Dedifferentiated amniotic fluid mesenchymal stem cell (primary cell): ENCODE measurements at regions not wholly inside any gene's neighbourhood (a gene's known extent, or its start where the extent isn't known, plus 50 kb on each side); places are given as distances from the start of the nearest gene placed in this dataset.

Experiments
- DNase-seq: peaks from one replicate; pipeline ENCODE4 v3.0.0-alpha.2; 2016; ENCODE audit errors: extremely low spot score

- no peak for DNase-seq
Observed at GRCh38 chr1:229031481-229032341, 239.2 kb upstream of the RAB4A start.

DNA sequence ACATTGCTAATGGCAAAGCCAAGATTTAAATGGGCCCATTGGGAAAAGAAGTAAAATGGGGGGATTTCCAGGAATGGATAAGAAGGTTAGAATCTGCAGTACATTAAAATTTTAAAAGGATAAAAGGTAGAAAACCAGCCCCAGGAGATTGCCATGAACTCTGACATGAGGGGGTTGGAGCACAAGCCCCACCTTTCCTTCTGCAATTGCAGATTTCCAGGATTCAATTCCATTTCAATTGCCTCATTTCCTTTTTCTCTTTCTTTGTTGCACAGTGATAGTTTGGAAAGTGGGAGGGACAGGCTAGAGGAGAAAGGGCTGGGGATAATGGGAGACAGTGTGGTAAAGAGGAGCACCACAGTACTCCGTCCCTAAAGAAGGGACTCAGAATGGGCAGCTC is 238.5 kb upstream of the RAB4A start:
- DNase-seq = no peak

GRCh38 chr1:229033480-229033879 is 237.4 kb upstream of the RAB4A start:
- DNase-seq = no peak

DNA sequence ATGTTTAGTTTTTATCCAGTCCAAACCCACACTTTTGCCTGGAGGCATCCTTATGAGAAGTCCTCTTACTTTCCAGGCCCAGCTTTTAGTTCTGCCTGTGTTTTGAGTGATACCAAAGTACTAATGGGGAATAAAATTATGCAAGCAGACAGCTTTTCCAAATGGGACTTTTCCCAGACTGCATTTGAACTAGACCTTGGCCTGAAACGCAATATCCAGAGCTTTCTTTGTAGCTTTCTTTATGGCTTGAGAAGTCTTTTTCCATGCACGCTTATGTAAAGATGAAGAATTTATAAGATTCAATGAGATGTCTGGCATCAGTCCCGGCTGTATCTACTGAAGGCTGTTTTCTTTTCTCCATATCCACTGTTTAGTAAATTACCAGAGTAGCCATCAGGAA is 236.6 kb upstream of the RAB4A start:
- no peak for DNase-seq

- no peak for DNase-seq
Observed at GRCh38 chr1:229035054-229035747, 235.7 kb upstream of the RAB4A start.

DNA sequence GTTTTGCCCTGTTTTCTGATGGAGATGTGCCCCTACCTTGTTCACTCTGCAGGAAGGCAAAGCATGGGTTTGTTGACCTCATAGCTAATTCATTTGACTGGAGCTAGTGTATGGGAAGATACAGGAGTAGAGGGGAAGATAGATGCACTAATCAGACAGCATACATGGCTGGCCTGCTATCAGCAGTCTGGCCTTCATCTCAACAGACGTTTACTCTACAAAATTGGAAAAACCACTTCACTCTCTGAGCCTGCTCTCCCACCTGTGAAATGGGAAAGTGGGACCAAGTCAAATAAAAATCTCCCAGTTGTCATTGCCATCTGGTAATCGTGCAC is 235.2 kb upstream of the RAB4A start:
- no peak for DNase-seq

- DNase-seq = no peak
Observed at GRCh38 chr1:229037806-229038405, 233.0 kb upstream of the RAB4A start.

- no peak for DNase-seq
Observed at GRCh38 chr1:229040630-229041358, 230.1 kb upstream of the RAB4A start.

GRCh38 chr1:229041946-229042345 is 229.0 kb upstream of the RAB4A start:
- no peak for DNase-seq

DNA sequence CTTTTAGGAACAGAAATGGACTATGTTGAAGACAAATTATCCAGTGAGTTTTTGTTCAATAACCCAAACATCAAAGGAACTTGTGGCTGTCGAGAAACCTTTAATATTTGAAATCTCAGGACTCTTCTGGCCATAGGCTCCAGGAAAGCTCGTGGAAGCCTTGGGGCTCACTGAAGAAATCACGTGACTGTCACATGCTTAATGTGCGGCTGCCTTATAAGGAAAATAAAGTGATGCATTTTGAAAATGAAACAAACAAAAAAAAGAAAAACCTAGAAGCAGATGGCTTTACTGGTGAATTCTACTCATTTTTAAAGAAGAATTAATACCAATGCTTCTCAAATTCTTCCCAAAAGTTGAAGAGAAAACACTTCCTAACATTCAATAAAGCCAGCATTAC is 228.4 kb upstream of the RAB4A start:
- no peak for DNase-seq

- no peak for DNase-seq
Observed at GRCh38 chr1:229043115-229043514, 227.8 kb upstream of the RAB4A start.

DNA sequence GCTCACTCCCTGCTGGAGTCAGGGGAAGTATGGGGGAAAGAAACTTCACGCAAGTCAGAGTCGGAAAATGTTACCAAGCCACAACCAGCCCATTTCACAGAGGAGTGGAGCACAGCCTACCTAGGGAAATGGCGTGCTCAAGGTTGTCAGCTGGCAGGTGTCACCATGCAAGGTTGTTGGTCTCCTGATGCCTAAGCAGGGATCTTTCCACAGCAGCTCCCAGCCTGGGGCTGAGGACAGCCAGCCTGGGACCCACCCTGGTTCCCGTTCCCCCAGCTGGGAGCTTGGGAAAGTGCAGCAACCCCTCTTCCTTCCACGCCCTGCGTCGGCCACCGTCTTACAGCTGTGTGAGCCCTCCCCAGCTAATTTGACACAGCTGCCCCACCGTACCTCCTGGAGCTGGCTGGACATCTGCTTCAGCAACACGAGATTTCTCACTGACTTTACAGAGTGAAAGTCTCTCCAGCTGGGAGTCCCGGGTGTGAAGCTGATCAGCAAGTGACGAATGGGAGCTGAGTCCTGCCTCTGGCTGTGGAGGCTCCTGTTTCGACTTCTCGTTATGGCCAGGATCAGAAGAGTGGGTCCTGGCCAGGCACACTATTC is 224.6 kb upstream of the RAB4A start:
- no peak for DNase-seq

GRCh38 chr1:229047161-229047839 is 223.6 kb upstream of the RAB4A start:
- no peak for DNase-seq

DNA sequence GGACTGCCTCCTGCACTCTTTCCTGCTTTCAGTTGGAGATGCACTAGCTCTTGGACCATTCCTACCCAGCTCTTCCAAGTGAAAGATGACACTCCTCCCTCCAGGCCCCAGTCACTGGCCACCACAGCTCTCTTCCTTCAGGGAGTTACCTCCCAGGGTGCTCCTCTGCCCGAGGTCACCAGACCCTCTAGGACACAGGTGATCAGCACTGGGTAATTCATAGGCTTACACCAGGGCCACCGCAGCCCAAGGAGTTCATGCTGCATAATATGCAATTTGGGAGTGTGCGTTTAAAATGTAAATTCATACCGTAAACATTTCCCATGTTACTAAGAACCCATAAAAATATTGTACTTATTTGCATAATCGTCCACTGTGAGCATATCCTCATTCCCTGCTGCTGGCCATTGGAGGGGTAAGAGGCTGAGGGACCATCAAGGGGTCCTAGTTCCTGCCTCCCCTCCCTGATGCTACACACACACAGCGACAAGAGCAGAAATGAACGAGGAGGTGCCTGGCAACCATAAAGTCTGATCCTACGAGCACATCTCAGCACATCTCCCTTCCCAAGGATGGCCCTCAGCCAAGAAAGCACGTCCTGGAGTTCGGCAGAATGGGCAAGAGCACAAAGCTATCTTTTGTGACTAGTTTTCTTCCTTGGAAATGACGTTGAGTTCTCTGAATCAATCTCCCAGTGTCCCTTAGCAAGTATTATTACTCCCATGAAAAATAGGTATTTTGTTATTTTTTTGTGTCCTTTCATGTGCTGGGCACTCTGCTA is 222.9 kb upstream of the RAB4A start:
- DNase-seq = no peak

DNA sequence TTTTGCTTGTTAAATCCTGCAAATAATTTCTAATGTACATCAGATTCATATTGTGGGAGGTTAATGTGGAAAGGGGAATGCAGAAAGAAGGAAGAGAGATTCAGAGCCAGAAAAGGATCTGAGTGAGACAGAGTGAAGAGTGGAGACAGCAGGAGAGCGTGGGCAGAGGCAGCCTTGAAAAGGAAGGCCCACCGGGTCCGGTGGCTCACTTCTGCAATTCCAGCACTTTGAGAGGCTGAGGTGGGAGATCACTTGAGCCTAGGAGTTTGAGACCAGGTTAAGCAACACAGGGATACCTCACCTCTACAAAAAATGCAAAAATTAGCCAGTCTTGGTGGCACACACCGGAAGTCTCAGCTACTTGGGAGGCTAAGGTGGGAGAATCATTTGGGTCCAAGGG is 222.0 kb upstream of the RAB4A start:
- DNase-seq = no peak

GRCh38 chr1:229056046-229056445 is 214.9 kb upstream of the RAB4A start:
- DNase-seq = no peak

GRCh38 chr1:229058111-229058561 is 212.8 kb upstream of the RAB4A start:
- no peak for DNase-seq

- DNase-seq = no peak
Observed at GRCh38 chr1:229058729-229059128, 212.2 kb upstream of the RAB4A start.

- no peak for DNase-seq
Observed at GRCh38 chr1:229059671-229060539, 211.0 kb upstream of the RAB4A start.
